SK-N-SH treated with all-trans-retinoic acid at 6 μM for 48 hours (cell line): ENCODE measurements at regions not wholly inside any gene's neighbourhood (a gene's known extent, or its start where the extent isn't known, plus 50 kb on each side); places are given as distances from the start of the nearest gene placed in this dataset.

Experiments
- ATAC-seq: fragments of 200-7000 bp; cut with Tn5 transposase; 3 replicates; pipeline ENCODE4 v1.9.1; 2020; ENCODE audit warnings: mild to moderate bottlenecking, moderate library complexity
- ARNTL ChIP-seq: fragments of 450-650 bp; formaldehyde crosslinking; IDR thresholded peaks from 2 replicates; pipeline ENCODE4 v1.5.0; 2020; ENCODE audit warnings: low read depth, mild to moderate bottlenecking, moderate library complexity, borderline replicate concordance
- BACH2 ChIP-seq: fragments of 250-450 bp; sonication (Bioruptor Pico); IDR thresholded peaks from 2 replicates; pipeline ENCODE4 v1.9.0; 2021; ENCODE audit warnings: mild to moderate bottlenecking, borderline replicate concordance
- CREB5 ChIP-seq: fragments of 250-450 bp; sonication (Bioruptor Pico); IDR thresholded peaks from 2 replicates; pipeline ENCODE4 v1.5.1; 2020; ENCODE audit warnings: low read depth, mild to moderate bottlenecking, moderate library complexity
- CSDC2 ChIP-seq: fragments of 250-450 bp; sonication (Bioruptor Pico); IDR thresholded peaks from 2 replicates; pipeline ENCODE4 v1.5.0; 2020; ENCODE audit warnings: mild to moderate bottlenecking, moderate library complexity
- CSRNP3 ChIP-seq: fragments of 250-450 bp; sonication (Bioruptor Pico); IDR thresholded peaks from 2 replicates; pipeline ENCODE4 v1.5.1; 2021; ENCODE audit warnings: mild to moderate bottlenecking, moderate library complexity
- ESRRG ChIP-seq: fragments of 250-450 bp; sonication (Bioruptor Pico); IDR thresholded peaks from 2 replicates; pipeline ENCODE4 v1.6.1; 2021; ENCODE audit warnings: mild to moderate bottlenecking
- GLIS3 ChIP-seq: fragments of 250-450 bp; sonication (Bioruptor Pico); IDR thresholded peaks from 2 replicates; pipeline ENCODE4 v1.5.0; 2020; ENCODE audit warnings: mild to moderate bottlenecking, moderate library complexity
- ISL1 ChIP-seq: fragments of 250-450 bp; sonication (Bioruptor Pico); IDR thresholded peaks from 2 replicates; pipeline ENCODE4 v2.1.2; 2022; ENCODE audit warnings: mild to moderate bottlenecking, moderate library complexity
- OSR1 ChIP-seq: fragments of 250-450 bp; sonication (Bioruptor Pico); IDR thresholded peaks from 2 replicates; pipeline ENCODE4 v1.8.0; 2022; ENCODE audit warnings: moderate library complexity, mild to moderate bottlenecking, inconsistent platforms
- POU6F1 ChIP-seq: fragments of 250-450 bp; sonication (Bioruptor Pico); IDR thresholded peaks from 2 replicates; pipeline ENCODE4 v1.8.0; 2021; ENCODE audit warnings: low read depth, mild to moderate bottlenecking, moderate library complexity, borderline replicate concordance
- PPARA ChIP-seq: fragments of 250-450 bp; sonication (Bioruptor Pico); IDR thresholded peaks from 2 replicates; pipeline ENCODE4 v1.5.0; 2020; ENCODE audit warnings: mild to moderate bottlenecking, borderline replicate concordance
- RARB ChIP-seq: fragments of 250-450 bp; sonication (Bioruptor Pico); IDR thresholded peaks from 2 replicates; pipeline ENCODE4 v1.8.0; 2021; ENCODE audit warnings: mild to moderate bottlenecking, moderate library complexity
- SNAI2 ChIP-seq: fragments of 250-450 bp; sonication (Bioruptor Pico); IDR thresholded peaks from 2 replicates; pipeline ENCODE4 v1.5.0; 2020; ENCODE audit warnings: mild to moderate bottlenecking, moderate library complexity
- TCF4 ChIP-seq: fragments of 250-450 bp; sonication (Bioruptor Pico); IDR thresholded peaks from 2 replicates; pipeline ENCODE4 v1.8.0; 2021; ENCODE audit warnings: mild to moderate bottlenecking, moderate library complexity, borderline replicate concordance
- ZC3H10 ChIP-seq: fragments of 250-450 bp; sonication (Bioruptor Pico); IDR thresholded peaks from 2 replicates; pipeline ENCODE4 v1.5.1; 2021; ENCODE audit warnings: mild to moderate bottlenecking, moderate library complexity
- ZFP3 ChIP-seq: fragments of 250-450 bp; sonication (Bioruptor Pico); IDR thresholded peaks from 2 replicates; pipeline ENCODE4 v1.5.0; 2020; ENCODE audit warnings: mild to moderate bottlenecking, moderate library complexity
- ZFP30 ChIP-seq: fragments of 450-650 bp; formaldehyde crosslinking; IDR thresholded peaks from 2 replicates; pipeline ENCODE4 v1.5.0; 2022; ENCODE audit warnings: mild to moderate bottlenecking, moderate library complexity
- ZNF565 ChIP-seq: fragments of 450-650 bp; formaldehyde crosslinking; conservative IDR thresholded peaks from 2 replicates; pipeline ENCODE4 v1.5.0; 2020; ENCODE audit warnings: low read depth, mild to moderate bottlenecking, moderate library complexity
- ZNF70 ChIP-seq: fragments of 450-650 bp; formaldehyde crosslinking; IDR thresholded peaks from 2 replicates; pipeline ENCODE4 v1.5.0; 2020; ENCODE audit warnings: mild to moderate bottlenecking, moderate library complexity
- ZNF8 ChIP-seq: fragments of 450-650 bp; formaldehyde crosslinking; IDR thresholded peaks from 2 replicates; pipeline ENCODE4 v1.5.0; 2020; ENCODE audit warnings: mild to moderate bottlenecking, moderate library complexity
- TF ChIP-seq, protein P1 (sequence below): fragments of 250-450 bp; sonication (Bioruptor Pico); IDR thresholded peaks from 2 replicates; pipeline ENCODE4 v1.8.0; 2020; ENCODE audit warnings: mild to moderate bottlenecking, moderate library complexity, borderline replicate concordance
- TF ChIP-seq, protein P2 (sequence below): fragments of 250-450 bp; sonication (Bioruptor Pico); IDR thresholded peaks from 2 replicates; pipeline ENCODE4 v1.5.0; 2020; ENCODE audit warnings: mild to moderate bottlenecking, moderate library complexity

DNA sequence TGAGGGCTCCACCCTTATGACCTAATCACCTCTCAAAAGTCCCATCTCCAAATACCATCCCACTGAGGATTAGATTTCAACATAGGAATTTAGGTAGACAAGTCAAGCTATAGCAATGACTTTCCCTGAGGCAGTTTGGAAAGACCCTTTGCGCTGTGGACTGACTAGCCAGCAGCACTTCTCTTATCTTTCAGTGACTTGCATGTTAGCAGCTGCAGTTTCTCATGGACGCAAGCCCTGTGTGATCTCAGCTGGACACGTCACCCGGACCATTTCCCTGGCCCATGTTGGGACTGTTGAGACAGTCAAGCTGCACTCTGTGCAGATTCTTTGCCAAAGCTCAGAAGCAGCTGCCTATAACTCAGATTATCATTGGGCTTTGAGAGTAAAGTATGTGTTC, 408.1 kb upstream of the USP24 start:
- TF ChIP-seq ZFP30 (CRISPR knock-in tag) = no peak
- no peak for ATAC-seq

DNA sequence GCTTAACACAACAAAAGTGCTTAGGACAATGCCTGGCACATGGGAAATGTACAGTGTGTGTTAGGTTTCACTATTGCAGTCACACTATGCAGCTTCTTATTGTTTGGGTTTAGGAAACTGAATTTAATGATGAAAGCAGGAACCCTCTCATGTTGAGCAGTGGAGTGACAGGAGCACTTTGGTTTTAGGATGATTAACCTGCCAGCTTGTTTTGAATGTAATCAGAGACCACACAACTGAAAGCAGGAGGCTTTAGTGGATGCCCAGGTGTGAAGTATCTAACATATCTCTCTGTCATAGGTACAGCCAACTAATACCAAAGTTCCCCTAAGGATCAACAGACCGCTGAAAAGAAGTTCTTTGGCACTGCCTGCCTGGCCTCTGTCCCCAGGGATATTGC, 406.9 kb upstream of the USP24 start:
- TF ChIP-seq, protein P1, sequence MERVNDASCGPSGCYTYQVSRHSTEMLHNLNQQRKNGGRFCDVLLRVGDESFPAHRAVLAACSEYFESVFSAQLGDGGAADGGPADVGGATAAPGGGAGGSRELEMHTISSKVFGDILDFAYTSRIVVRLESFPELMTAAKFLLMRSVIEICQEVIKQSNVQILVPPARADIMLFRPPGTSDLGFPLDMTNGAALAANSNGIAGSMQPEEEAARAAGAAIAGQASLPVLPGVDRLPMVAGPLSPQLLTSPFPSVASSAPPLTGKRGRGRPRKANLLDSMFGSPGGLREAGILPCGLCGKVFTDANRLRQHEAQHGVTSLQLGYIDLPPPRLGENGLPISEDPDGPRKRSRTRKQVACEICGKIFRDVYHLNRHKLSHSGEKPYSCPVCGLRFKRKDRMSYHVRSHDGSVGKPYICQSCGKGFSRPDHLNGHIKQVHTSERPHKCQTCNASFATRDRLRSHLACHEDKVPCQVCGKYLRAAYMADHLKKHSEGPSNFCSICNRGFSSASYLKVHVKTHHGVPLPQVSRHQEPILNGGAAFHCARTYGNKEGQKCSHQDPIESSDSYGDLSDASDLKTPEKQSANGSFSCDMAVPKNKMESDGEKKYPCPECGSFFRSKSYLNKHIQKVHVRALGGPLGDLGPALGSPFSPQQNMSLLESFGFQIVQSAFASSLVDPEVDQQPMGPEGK (CRISPR knock-in tag) = no peak
- no peak for ATAC-seq

DNA sequence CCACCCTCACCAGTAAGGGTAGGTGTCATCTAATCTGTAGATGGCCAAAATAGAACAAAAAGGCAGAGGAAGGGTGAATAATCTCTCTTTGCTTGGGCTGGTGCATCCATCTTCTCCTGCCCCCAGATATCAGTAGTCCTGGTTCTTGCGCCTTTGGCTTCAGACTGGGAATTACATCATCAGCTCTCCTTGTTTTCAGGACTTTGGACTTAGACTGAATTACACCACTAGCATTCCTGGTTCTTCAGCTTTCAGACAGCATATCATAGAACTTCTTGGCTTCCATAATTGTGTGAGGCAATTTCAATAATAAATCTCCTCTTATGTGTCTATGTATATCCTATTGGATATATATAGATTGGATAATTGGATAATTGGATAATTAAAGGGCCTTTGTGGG, 403.0 kb upstream of the USP24 start:
- ATAC-seq = no peak
- TF ChIP-seq CSDC2 (CRISPR knock-in tag) (no peak), ARNTL (CRISPR knock-in tag) (no peak), BACH2 (CRISPR knock-in tag) (no peak), PPARA (CRISPR knock-in tag) (no peak), ZC3H10 (no peak), ZNF70 (CRISPR knock-in tag) (no peak), OSR1 (CRISPR knock-in tag) (no peak), POU6F1 (CRISPR knock-in tag) (no peak), ISL1 (CRISPR knock-in tag) (no peak), ZFP3 (no peak), TCF4 (CRISPR knock-in tag) (no peak)
- TF ChIP-seq, protein P2, sequence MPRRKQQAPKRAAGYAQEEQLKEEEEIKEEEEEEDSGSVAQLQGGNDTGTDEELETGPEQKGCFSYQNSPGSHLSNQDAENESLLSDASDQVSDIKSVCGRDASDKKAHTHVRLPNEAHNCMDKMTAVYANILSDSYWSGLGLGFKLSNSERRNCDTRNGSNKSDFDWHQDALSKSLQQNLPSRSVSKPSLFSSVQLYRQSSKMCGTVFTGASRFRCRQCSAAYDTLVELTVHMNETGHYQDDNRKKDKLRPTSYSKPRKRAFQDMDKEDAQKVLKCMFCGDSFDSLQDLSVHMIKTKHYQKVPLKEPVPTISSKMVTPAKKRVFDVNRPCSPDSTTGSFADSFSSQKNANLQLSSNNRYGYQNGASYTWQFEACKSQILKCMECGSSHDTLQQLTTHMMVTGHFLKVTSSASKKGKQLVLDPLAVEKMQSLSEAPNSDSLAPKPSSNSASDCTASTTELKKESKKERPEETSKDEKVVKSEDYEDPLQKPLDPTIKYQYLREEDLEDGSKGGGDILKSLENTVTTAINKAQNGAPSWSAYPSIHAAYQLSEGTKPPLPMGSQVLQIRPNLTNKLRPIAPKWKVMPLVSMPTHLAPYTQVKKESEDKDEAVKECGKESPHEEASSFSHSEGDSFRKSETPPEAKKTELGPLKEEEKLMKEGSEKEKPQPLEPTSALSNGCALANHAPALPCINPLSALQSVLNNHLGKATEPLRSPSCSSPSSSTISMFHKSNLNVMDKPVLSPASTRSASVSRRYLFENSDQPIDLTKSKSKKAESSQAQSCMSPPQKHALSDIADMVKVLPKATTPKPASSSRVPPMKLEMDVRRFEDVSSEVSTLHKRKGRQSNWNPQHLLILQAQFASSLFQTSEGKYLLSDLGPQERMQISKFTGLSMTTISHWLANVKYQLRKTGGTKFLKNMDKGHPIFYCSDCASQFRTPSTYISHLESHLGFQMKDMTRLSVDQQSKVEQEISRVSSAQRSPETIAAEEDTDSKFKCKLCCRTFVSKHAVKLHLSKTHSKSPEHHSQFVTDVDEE (CRISPR knock-in tag) = no peak
- TF ChIP-seq, all 23 proteins: peak for 0

DNA sequence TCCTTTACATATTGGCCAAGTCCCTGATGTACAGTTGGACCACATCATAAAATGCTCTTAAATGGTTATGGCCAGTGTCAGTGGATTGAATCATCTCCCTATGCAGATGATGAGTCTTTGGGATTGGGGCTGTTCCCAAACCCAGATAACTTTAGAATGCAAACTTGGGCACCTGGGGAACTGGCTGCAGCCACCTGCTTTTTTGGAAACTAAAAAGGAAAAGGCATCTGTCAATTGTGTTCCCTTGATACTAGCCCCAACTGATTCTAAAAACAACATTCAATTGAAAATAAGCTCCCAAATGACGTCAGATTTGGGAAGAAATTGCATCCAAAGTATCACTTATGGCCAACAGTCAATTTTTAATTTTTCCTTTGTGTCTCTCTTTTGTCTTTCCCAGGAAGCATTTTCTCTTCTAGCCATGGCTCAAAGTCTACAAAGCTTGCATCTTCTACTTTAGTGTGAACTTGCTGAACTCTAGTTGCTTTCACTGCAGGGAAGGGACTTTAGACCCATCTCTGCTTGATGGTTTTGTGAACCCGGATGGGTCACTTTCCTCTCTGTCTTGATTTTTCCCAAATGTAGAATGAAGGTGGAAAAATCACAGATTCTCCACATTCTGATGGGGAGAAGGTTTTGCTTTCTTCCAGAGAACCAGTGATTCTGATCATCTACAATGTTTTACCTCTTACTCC, 402.3 kb upstream of the USP24 start:
- ATAC-seq = no peak
- TF ChIP-seq ZNF565 (CRISPR knock-in tag) = no peak
- no peak for TF ChIP-seq ZFP30 (CRISPR knock-in tag)
- TF ChIP-seq CREB5 (CRISPR knock-in tag) = no peak
- TF ChIP-seq, all 23 proteins: peak for 0

GRCh38 chr1:55612988-55613387, 397.8 kb upstream of the USP24 start:
- TF ChIP-seq ZNF565 (CRISPR knock-in tag) = no peak
- no peak for TF ChIP-seq ZNF70 (CRISPR knock-in tag)
- no peak for TF ChIP-seq ARNTL (CRISPR knock-in tag)
- no peak for TF ChIP-seq SNAI2
- TF ChIP-seq ESRRG (CRISPR knock-in tag) = no peak
- no peak for TF ChIP-seq ZFP30 (CRISPR knock-in tag)
- no peak for TF ChIP-seq GLIS3
- no peak for TF ChIP-seq RARB (CRISPR knock-in tag)
- no peak for TF ChIP-seq ZNF8 (CRISPR knock-in tag)
- no peak for TF ChIP-seq TCF4 (CRISPR knock-in tag)
- no peak for TF ChIP-seq PPARA (CRISPR knock-in tag)
- no peak for TF ChIP-seq CSRNP3 (CRISPR knock-in tag)
- no peak for TF ChIP-seq CREB5 (CRISPR knock-in tag)
- ATAC-seq = no peak
